AG09309 (cell line): ENCODE measurements at regions not wholly inside any gene's neighbourhood (a gene's known extent, or its start where the extent isn't known, plus 50 kb on each side); places are given as distances from the start of the nearest gene placed in this dataset.

Experiments used
- DNase-seq: peaks from one replicate; pipeline ENCODE4 v3.0.0-alpha.2; 2010; ENCODE audit warnings: low read depth
- H3K4me3 ChIP-seq: 2 replicates; pipeline ENCODE4 v1.5.1; 2011; ENCODE audit warnings: mild to moderate bottlenecking, low read depth, low read length, moderate library complexity; ENCODE audit not compliant: control insufficient read depth
- TF ChIP-seq, protein P1 (sequence below): IDR thresholded peaks from 2 replicates; pipeline ENCODE4 v1.5.1; 2011; ENCODE audit warnings: mild to moderate bottlenecking, low read depth, low read length, inconsistent platforms; ENCODE audit not compliant: insufficient read depth, control insufficient read depth; ENCODE audit errors: missing control alignments

DNA sequence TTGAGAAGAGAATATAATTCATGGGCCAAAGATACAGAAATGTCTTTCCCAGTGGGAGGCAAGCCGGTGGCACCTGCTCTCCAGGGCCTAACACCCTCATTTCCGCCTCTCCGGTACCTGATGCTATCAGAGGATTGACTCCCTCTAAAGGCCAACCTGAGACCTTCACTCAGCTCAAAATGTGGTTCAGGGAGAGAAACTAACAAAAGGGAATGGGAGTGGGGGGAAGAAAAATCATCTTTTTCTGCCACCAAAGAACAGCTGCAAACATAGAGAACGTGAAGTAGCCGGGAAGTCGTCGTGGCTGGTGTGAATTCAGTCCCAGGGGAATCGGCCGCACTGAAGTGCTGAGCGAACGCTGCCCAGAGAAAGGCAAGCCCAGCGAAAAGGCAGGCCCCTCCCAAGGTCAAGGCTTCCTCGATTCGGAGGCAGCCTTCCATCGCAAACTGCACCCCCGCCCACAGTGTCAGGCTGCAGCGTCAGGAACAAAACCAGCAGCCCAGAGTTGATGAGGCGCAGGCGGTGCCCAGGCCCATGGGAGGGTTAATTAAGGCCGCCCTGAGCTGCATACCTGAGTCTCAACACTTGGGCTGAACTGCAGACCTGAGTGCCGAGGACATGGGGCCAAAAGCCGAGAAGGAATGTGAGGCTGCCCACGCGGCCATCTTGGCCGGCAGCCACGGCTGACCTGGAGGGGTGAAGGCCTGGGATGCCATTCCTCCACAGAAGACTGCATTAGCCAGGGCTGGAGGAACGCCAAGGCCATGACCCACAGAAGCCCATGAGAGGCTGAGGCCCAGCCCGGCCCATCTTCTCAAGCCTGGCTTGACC lies 160.2 kb downstream of the PSMG1 start:
- no peak overlapping the region for H3K4me3 ChIP-seq
- no peak for DNase-seq
- TF ChIP-seq, protein P1, sequence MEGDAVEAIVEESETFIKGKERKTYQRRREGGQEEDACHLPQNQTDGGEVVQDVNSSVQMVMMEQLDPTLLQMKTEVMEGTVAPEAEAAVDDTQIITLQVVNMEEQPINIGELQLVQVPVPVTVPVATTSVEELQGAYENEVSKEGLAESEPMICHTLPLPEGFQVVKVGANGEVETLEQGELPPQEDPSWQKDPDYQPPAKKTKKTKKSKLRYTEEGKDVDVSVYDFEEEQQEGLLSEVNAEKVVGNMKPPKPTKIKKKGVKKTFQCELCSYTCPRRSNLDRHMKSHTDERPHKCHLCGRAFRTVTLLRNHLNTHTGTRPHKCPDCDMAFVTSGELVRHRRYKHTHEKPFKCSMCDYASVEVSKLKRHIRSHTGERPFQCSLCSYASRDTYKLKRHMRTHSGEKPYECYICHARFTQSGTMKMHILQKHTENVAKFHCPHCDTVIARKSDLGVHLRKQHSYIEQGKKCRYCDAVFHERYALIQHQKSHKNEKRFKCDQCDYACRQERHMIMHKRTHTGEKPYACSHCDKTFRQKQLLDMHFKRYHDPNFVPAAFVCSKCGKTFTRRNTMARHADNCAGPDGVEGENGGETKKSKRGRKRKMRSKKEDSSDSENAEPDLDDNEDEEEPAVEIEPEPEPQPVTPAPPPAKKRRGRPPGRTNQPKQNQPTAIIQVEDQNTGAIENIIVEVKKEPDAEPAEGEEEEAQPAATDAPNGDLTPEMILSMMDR: no peak

DNA sequence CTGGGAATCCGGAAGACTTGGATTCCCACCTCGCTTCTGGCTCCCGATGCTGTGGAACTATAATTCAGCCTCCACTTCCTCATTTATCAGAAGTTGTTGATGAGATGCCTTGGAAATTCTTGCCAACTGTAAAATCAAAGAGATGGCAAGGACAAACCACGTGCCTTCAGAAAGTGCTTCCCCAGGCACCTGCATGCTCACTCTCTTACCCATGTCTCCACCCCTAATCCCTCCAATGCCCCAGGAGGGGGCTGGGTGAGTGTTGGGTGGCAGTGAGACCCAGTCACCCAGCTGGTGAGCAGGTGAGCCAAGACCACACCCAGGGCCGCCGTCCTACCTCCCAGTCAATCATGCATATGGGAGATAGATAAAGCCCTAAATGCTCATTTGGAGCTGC lies 160.8 kb downstream of the PSMG1 start:
- TF ChIP-seq, protein P1: no peak
- H3K4me3 ChIP-seq: no peak overlapping the region
- no peak for DNase-seq

DNA sequence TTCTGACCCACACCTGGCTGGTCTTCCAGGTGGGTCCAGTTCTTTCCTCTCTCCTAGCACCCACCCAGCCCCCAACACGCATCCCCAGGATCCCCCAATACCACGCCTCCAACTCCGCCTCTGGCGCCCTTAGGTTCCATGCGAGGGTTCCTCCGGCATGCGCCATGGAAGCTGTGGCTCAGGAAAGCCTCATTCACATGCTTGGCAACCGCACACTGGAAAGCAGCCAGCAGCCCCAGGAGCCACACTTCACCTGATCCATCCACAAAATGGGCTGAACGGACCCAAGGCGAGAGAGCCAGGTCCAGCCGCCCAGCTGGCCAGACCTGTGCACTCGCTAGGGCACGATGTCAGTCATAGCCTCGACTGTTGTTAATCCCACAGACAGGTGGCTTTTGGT lies 161.2 kb downstream of the PSMG1 start:
- no peak overlapping the region for H3K4me3 ChIP-seq
- no peak for DNase-seq
- TF ChIP-seq, protein P1: no peak

DNA sequence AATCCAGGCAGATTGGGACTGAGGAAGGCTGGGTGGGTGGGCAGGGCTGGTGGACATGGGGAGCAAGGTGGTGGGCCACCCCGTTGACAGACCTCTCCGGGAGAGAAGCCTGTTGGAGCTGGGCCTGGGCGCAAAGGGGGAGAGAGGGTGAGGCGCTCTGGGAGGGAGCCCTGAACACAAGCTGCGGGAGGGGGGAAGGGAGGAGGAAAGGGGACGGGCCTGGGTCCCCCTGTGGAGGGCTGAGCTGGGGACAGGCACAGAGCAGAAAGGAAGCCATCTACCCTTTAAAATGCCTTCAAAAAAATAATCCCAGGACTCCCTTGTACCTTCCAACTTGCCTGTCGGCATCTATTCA lies 161.8 kb downstream of the PSMG1 start:
- H3K4me3 ChIP-seq: no peak overlapping the region
- TF ChIP-seq, protein P1: no peak

DNA sequence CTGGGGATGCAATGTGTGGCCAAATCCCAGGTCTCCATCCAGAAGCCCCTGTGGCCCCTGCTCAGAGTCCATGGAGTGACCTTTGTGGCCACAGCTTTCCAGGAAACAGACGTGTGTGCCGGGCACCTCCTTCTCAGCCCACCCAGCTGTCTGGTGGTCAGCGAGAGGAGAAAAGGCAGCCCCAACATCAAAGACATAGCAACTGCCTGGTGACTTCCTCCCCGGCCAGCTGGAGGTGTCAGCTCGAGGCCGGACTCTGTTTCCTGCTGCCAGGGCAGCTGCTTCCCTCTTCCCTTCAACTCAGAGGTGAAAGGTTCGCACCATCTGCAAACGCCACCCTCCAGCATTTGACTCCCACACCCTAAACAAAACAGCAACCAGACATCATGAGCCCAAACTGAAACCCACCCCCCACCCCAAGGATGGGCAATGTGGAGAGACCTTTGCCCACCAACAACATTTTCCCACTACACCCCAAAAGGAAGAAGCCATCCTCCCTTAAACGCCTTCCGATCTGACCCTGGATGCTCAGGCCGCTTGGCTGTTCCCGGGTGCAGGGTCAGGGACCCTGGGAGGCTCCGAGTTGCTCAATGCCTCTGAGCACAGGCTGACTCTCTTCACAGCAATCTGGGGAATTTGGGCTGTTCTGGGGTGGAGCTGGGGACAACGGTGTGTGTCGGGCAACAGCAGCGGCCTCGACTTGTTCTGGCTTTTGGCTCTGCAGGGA lies 162.3 kb downstream of the PSMG1 start:
- H3K4me3 ChIP-seq: no peak overlapping the region
- DNase-seq: peak; percentile 11
- TF ChIP-seq, protein P1: no peak

More for the DNA sequence above, 161.8 kb downstream of the PSMG1 start:
- no peak for DNase-seq

DNA sequence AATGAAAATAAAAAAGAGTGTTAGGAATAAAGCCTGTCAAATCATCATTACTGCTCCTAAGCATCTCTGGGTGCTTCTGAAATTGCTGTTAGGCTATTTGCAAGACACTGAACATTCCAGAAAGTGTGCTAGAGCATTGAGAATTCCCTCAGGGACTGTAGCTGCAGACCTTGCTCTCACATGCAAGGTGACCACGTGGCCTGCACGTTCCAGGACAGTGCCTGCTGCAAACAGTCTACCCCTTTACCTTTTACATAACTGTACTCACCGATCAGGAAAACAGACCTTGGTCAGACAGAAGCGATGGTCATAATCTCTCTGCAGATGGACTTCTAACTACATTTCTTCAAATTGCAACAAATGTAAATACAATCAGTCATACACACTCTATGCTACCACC lies 164.5 kb downstream of the PSMG1 start:
- TF ChIP-seq, protein P1: no peak
- H3K4me3 ChIP-seq: no peak overlapping the region
- no peak for DNase-seq
